MM.1S (cell line): ENCODE measurements at regions not wholly inside any gene's neighbourhood (a gene's known extent, or its start where the extent isn't known, plus 50 kb on each side); places are given as distances from the start of the nearest gene placed in this dataset.

Experiments used
- DNase-seq: peaks from one replicate; pipeline ENCODE4 v3.0.0-alpha.2; 2015
- H2AFZ ChIP-seq: fragments of 300-600 bp; sonication (generic); 2 replicates; pipeline ENCODE4 v1.6.0; 2016; ENCODE audit warnings: antibody characterized with exemption, low read length
- H3F3A ChIP-seq: fragments of 300-600 bp; sonication (generic); 2 replicates; pipeline ENCODE4 v1.6.1; 2016; ENCODE audit warnings: mild to moderate bottlenecking, antibody characterized with exemption, low read length, moderate library complexity, mixed read lengths; ENCODE audit not compliant: insufficient read depth
- H3K27ac ChIP-seq: fragments of 300-600 bp; sonication (generic); 2 replicates; pipeline ENCODE4 v1.5.1; 2016; ENCODE audit warnings: mild to moderate bottlenecking, low read length
- H3K27me3 ChIP-seq: fragments of 300-600 bp; sonication (generic); replicated peaks from 2 replicates; pipeline ENCODE4 v1.6.0; 2016; ENCODE audit warnings: low read length; ENCODE audit not compliant: insufficient read depth
- H3K36me3 ChIP-seq: fragments of 300-600 bp; sonication (generic); replicated peaks from 2 replicates; pipeline ENCODE4 v1.6.1; 2016; ENCODE audit warnings: mild to moderate bottlenecking, low read length, mixed read lengths; ENCODE audit not compliant: insufficient read depth
- H3K4me1 ChIP-seq: fragments of 300-600 bp; sonication (generic); 2 replicates; pipeline ENCODE4 v1.6.1; 2016; ENCODE audit warnings: low read length, mixed read lengths
- H3K4me2 ChIP-seq: fragments of 300-600 bp; sonication (generic); 2 replicates; pipeline ENCODE4 v1.6.0; 2016; ENCODE audit warnings: low read depth, low read length
- H3K4me3 ChIP-seq: fragments of 300-600 bp; sonication (generic); 2 replicates; pipeline ENCODE4 v1.5.1; 2016; ENCODE audit warnings: low read length, mixed read lengths
- H3K79me2 ChIP-seq: fragments of 300-600 bp; sonication (generic); 2 replicates; pipeline ENCODE4 v1.6.1; 2016; ENCODE audit warnings: mixed run types, low read length, mixed read lengths
- H3K9ac ChIP-seq: fragments of 300-600 bp; sonication (generic); 2 replicates; pipeline ENCODE4 v1.6.1; 2016; ENCODE audit warnings: low read length, mixed read lengths
- H3K9me2 ChIP-seq: fragments of 300-600 bp; sonication (generic); replicated peaks from 2 replicates; pipeline ENCODE4 v1.6.1; 2016; ENCODE audit warnings: mild to moderate bottlenecking, low read length, mixed read lengths; ENCODE audit not compliant: insufficient read depth
- H3K9me3 ChIP-seq: fragments of 300-600 bp; sonication (generic); replicated peaks from 2 replicates; pipeline ENCODE4 v1.6.1; 2016; ENCODE audit warnings: mild to moderate bottlenecking, low read length, mixed read lengths; ENCODE audit not compliant: insufficient read depth
- H4K20me1 ChIP-seq: fragments of 300-600 bp; sonication (generic); 2 replicates; pipeline ENCODE4 v1.6.1; 2016; ENCODE audit warnings: mild to moderate bottlenecking, low read length, moderate library complexity, mixed read lengths; ENCODE audit not compliant: insufficient read depth
- CTCF ChIP-seq: fragments of 300-600 bp; sonication (generic); IDR thresholded peaks from 2 replicates; pipeline ENCODE4 v1.5.1; 2016; ENCODE audit warnings: antibody characterized with exemption, low read length, mixed read lengths
- EZH2 ChIP-seq: fragments of 300-600 bp; sonication (generic); optimal IDR thresholded peaks from 2 replicates; pipeline ENCODE3; 2017; ENCODE audit warnings: low read depth, mild to moderate bottlenecking, antibody characterized with exemption, low read length, mixed read lengths
- EZH2phosphoT487 ChIP-seq: fragments of 300-600 bp; sonication (generic); IDR thresholded peaks from 2 replicates; pipeline ENCODE4 v1.6.1; 2018; ENCODE audit warnings: antibody characterized with exemption, low read length

DNA sequence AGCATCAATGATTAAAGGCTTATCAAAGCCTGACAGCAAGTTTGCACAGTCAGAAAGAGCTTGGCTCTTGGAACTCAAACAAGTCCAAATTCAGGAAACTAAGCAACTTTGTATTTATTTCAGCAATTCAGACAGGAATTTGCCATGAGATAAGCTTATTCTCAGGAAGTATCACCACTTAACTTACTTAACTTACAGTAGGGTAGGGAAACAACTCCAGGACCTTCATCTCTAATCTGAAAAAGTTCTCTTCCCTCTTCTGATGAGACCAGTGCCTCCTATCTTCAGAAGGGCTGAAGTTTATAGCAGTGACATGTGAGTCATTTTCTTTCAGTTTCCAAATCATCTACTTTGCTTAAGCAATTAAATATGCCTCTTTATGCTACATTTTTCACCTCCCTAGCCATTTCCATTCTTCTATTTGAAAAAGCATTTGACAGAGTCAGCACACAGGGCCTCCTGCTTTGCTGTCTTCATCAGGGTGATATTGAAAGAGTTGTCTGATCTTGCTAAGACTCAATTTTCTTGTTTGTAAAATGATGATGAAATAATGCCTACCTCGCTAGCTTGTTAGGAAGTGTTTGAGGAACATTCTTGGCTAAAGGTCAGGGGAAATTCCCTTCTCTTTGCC, 389.5 kb downstream of the RND3 start:
- peak; percentile 15 for DNase-seq
- Histone ChIP-seq H4K20me1 (no peaks in the 10 kb centered on the region), H3F3A (no peaks in the 10 kb centered on the region), H3K9me2 (no peaks in the 10 kb centered on the region), H3K79me2 (no peaks in the 10 kb centered on the region), H3K4me2 (peak overlapping the region; percentile 7; the same call in 1 of the 2 replicates), H3K4me1 (0 out of 2 replicates have a peak, but pooled peaks cover 11% of the 10 kb centered on the region), H3K9ac (no peak overlapping the region), H3K4me3 (no peak overlapping the region), H3K27ac (no peak overlapping the region), H3K36me3 (no peaks in the 10 kb centered on the region), H3K27me3 (no peaks in the 10 kb centered on the region), H3K9me3 (no peaks in the 10 kb centered on the region), H2AFZ (0 out of 2 replicates have a peak overlapping the region, but pooled peaks have one; percentile 12)
- TF ChIP-seq EZH2: no peak
- peak; percentile 35 for TF ChIP-seq CTCF
- no peak for TF ChIP-seq EZH2phosphoT487

DNA sequence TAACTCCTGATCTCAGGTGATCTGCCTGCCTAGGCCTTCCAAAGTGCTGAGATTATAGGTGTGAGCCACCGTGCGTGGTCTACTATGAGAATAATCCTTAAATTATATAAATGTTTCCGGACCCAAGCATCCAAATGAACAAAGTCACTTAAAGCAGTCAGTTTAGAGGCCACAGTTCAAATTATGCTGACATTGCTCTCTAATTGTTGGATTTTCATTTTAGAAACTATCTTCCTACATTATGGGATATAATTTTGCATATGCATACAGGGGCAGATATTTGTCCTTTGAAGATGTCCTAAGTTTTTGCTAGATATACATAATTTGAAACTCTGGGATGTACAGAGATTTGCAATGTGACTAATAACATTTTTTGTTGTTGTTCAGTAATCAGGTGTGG, 390.1 kb downstream of the RND3 start:
- no peak for TF ChIP-seq CTCF
- TF ChIP-seq EZH2phosphoT487: no peak
- TF ChIP-seq EZH2: no peak
- H3K79me2 ChIP-seq: no peaks in the 10 kb centered on the region
- no peak overlapping the region for H3K4me3 ChIP-seq
- H2AFZ ChIP-seq: no peak overlapping the region
- DNase-seq: no peak
- H3K4me2 ChIP-seq: no peak overlapping the region
- no peaks in the 10 kb centered on the region for H4K20me1 ChIP-seq
- H3K4me1 ChIP-seq: 0 out of 2 replicates have a peak, but pooled peaks cover 11% of the 10 kb centered on the region
- no peak overlapping the region for H3K27ac ChIP-seq
- no peaks in the 10 kb centered on the region for H3K27me3 ChIP-seq
- H3F3A ChIP-seq: no peaks in the 10 kb centered on the region
- no peaks in the 10 kb centered on the region for H3K9me3 ChIP-seq
- H3K9ac ChIP-seq: no peak overlapping the region
- no peaks in the 10 kb centered on the region for H3K9me2 ChIP-seq
- no peaks in the 10 kb centered on the region for H3K36me3 ChIP-seq

DNA sequence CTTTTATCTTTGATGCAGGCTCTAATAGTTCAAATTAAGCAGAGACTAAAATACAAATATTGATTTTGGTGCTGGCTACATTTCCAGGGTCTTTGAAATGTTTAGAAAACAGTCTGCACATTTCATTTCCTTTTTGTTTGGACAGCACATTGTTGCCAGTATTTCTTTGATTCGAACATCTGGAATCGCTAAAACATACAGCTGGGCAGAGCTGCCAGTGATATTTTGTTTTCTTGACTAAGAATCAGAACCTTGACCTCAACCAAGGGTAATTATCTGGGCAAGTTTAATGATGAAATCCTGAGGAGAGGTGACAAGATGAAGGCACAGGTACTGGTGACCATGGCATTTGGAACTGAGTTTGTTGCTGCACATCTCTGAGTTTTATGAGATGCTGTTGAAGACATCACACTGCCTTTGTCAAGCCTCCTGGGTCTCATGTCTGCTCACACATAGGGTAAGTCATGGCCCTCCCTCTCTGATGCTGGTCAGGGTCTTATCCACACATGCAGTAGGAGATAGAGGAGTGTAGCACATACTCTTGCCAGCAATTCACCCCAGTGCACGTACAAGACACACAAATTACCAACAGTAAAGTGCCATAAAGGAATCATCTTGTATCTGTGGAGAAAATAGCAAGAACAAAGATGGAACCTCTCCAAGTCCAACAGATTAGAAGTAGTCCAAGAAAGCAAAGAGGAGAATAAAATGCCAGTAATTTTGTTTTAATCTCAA, 391.9 kb downstream of the RND3 start:
- Histone ChIP-seq H3K4me3 (no peak overlapping the region), H3K4me1 (0 out of 2 replicates have a peak, but pooled peaks cover 11% of the 10 kb centered on the region), H3K27ac (no peak overlapping the region), H3K4me2 (no peak overlapping the region), H3K9me3 (no peaks in the 10 kb centered on the region), H3K36me3 (no peaks in the 10 kb centered on the region), H3K9me2 (no peaks in the 10 kb centered on the region), H3K9ac (no peak overlapping the region), H4K20me1 (no peaks in the 10 kb centered on the region), H3K79me2 (no peaks in the 10 kb centered on the region), H2AFZ (no peak overlapping the region), H3F3A (no peaks in the 10 kb centered on the region), H3K27me3 (no peaks in the 10 kb centered on the region)
- no peak for DNase-seq
- no peak for TF ChIP-seq CTCF
- TF ChIP-seq EZH2: no peak
- TF ChIP-seq EZH2phosphoT487: no peak
